Naive thymus-derived CD4-positive, alpha-beta T cell (primary cell): ENCODE measurements at regions not wholly inside any gene's neighbourhood (a gene's known extent, or its start where the extent isn't known, plus 50 kb on each side); places are given as distances from the start of the nearest gene placed in this dataset.

ENCODE experiments used
- ATAC-seq: fragments of 150-1000 bp; cut with Tn5 transposase; 2 replicates; pipeline ENCODE4 v1.10.0; 2021; ENCODE audit warnings: mild to moderate bottlenecking, moderate library complexity
- CTCF ChIA-PET: fragments of 350-600 bp; sonication (Branson Sonifier 250); formaldehyde crosslinking; loops from one replicate; lab custom pipeline; 2021; ENCODE audit warnings: antibody characterized with exemption; lab: Charles Lee
- POLR2A ChIA-PET: fragments of 350-600 bp; sonication (Branson Sonifier 250); formaldehyde crosslinking; loops from one replicate; lab custom pipeline; 2021; ENCODE audit warnings: antibody characterized with exemption, inconsistent platforms; lab: Charles Lee
- DNase-seq, 9 donors: peaks; one replicate each; pipeline versions ENCODE4 v3.0.0 to v3.0.0-alpha.2; 2020 to 2022; ENCODE audit warnings: mixed read lengths in 1 of 9
- H3K27ac ChIP-seq: one replicate; pipeline ENCODE4 v1.7.0; 2013; ENCODE audit warnings: mild to moderate bottlenecking, low read depth, low read length, moderate library complexity
- H3K27me3 ChIP-seq, 2 donors: one replicate each; pipeline ENCODE4 v1.7.0; 2013; ENCODE audit warnings: low read length in 2 of 2, mild to moderate bottlenecking in 2 of 2, moderate library complexity in 2 of 2; ENCODE audit not compliant: control insufficient read depth in 2 of 2, insufficient read depth in 2 of 2
- H3K36me3 ChIP-seq, 3 experiments: 1 replicate in 2 of 3; 2 replicates in 1 of 3; pipeline ENCODE4 v1.7.0; 2013; ENCODE audit warnings: low read length in 3 of 3, mild to moderate bottlenecking in 3 of 3, moderate library complexity in 1 of 3; ENCODE audit not compliant: insufficient read depth in 3 of 3, control insufficient read depth in 2 of 3
- H3K4me1 ChIP-seq, 2 donors: one replicate each; pipeline ENCODE4 v1.7.0; 2013; ENCODE audit warnings: low read length in 2 of 2, mild to moderate bottlenecking in 2 of 2, moderate library complexity in 1 of 2; ENCODE audit not compliant: control insufficient read depth in 2 of 2, insufficient read depth in 2 of 2
- H3K4me3 ChIP-seq: 2 replicates; pipeline ENCODE4 v1.7.0; 2013; ENCODE audit warnings: mild to moderate bottlenecking, low read length
- H3K9me3 ChIP-seq, 3 experiments: 1 replicate in 2 of 3; 2 replicates in 1 of 3; pipeline ENCODE4 v1.7.0; 2013; ENCODE audit warnings: low read length in 3 of 3; ENCODE audit not compliant: control insufficient read depth in 2 of 3
- H3K27ac Mint-ChIP-seq, 9 donors: one replicate each; pipeline ENCODE4 v1.8.0; 2020 to 2022; ENCODE audit warnings: mixed read lengths in 9 of 9, mild to moderate bottlenecking in 8 of 9, moderate library complexity in 5 of 9, inconsistent platforms in 2 of 9
- H3K27me3 Mint-ChIP-seq, 5 donors: one replicate each; pipeline ENCODE4 v1.8.0; 2021 to 2022; ENCODE audit warnings: mixed read lengths in 5 of 5, mild to moderate bottlenecking in 1 of 5
- H3K36me3 Mint-ChIP-seq, 5 donors: one replicate each; pipeline ENCODE4 v1.8.0; 2020 to 2022; ENCODE audit warnings: mixed read lengths in 5 of 5, mild to moderate bottlenecking in 3 of 5, inconsistent platforms in 1 of 5
- H3K4me1 Mint-ChIP-seq, 7 donors: one replicate each; pipeline ENCODE4 v1.8.0; 2020 to 2022; ENCODE audit warnings: mixed read lengths in 7 of 7, mild to moderate bottlenecking in 3 of 7, inconsistent platforms in 1 of 7
- H3K4me3 Mint-ChIP-seq, 10 donors: one replicate each; pipeline ENCODE4 v1.8.0; 2020 to 2022; ENCODE audit warnings: mild to moderate bottlenecking in 10 of 10, mixed read lengths in 10 of 10, moderate library complexity in 6 of 10, inconsistent platforms in 2 of 10
- H3K9me3 Mint-ChIP-seq, 11 donors: one replicate each; pipeline ENCODE4 v1.8.0; 2020 to 2022; ENCODE audit warnings: mixed read lengths in 11 of 11, mild to moderate bottlenecking in 4 of 11, inconsistent platforms in 1 of 11, moderate library complexity in 1 of 11
- intact Hi-C, 2 donors: fragments of 100-400 bp; cut with micrococcal nuclease; formaldehyde crosslinking; loops; one replicate each; pipeline ENCODE4 v1.15.1; 2023

GRCh38 chr11:28439403-28439802 lies 331.2 kb downstream of the METTL15 start:
- CTCF ChIA-PET, result no interaction called here
- Histone ChIP-seq H3K27ac (no peak overlapping the region), H3K4me1 (no peaks in the 10 kb centered on the region), H3K9me3 (no peaks in the 10 kb centered on the region), H3K27me3 (no peaks in the 10 kb centered on the region), H3K36me3 (no peaks in the 10 kb centered on the region), H3K4me3 (no peak overlapping the region)
- intact Hi-C loops, result no loop called here
- POLR2A ChIA-PET, result no interaction called here
- H3K36me3 Mint-ChIP-seq, result no peaks in the 10 kb centered on the region
- H3K4me3 Mint-ChIP-seq, result no peak overlapping the region
- H3K9me3 Mint-ChIP-seq, result peaks cover 0 to 2% (median 0%) of the 10 kb centered on the region in 11 donors
- H3K27me3 Mint-ChIP-seq, result peaks cover 0 to 4% (median 0%) of the 10 kb centered on the region in 5 donors
- no peak for ATAC-seq
- DNase-seq, result no peak
- no peak overlapping the region for H3K27ac Mint-ChIP-seq
- no peaks in the 10 kb centered on the region for H3K4me1 Mint-ChIP-seq

DNA sequence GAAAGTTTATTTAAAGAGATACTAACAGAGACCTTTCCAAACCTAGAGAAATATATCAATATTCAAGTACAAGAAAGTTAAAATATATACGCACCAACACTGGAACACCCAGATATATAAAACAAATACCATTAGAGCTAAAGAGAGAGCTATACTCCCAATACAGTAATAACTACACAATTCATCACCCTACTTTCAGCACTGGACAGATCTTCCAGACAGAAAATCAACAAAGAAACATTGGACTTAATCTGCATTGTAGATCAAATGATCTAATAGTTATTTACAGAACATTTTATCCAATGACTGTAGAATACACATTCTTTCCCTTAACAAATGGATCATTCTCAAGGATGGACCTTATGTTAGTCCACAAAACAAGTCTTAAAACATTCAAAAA lies 311.9 kb downstream of the METTL15 start:
- no peak overlapping the region for H3K4me3 Mint-ChIP-seq
- H3K36me3 Mint-ChIP-seq, result no peaks in the 10 kb centered on the region
- DNase-seq (no peak), ATAC-seq (no peak)
- no peaks in the 10 kb centered on the region for H3K36me3 ChIP-seq
- no peak overlapping the region for H3K27ac ChIP-seq
- H3K27me3 Mint-ChIP-seq, result no peaks in the 10 kb centered on the region
- peaks cover 0 to 3% (median 0%) of the 10 kb centered on the region in 3 experiments for H3K9me3 ChIP-seq
- CTCF ChIA-PET, result no interaction called here
- intact Hi-C loops, result no loop called here
- H3K4me1 Mint-ChIP-seq, result no peaks in the 10 kb centered on the region
- H3K4me3 ChIP-seq, result no peak overlapping the region
- peaks cover 0 to 24% (median 6%) of the 10 kb centered on the region in 11 donors for H3K9me3 Mint-ChIP-seq
- H3K27ac Mint-ChIP-seq, result no peak overlapping the region
- H3K27me3 ChIP-seq, result no peaks in the 10 kb centered on the region
- POLR2A ChIA-PET, result no interaction called here
- H3K4me1 ChIP-seq, result no peaks in the 10 kb centered on the region

DNA sequence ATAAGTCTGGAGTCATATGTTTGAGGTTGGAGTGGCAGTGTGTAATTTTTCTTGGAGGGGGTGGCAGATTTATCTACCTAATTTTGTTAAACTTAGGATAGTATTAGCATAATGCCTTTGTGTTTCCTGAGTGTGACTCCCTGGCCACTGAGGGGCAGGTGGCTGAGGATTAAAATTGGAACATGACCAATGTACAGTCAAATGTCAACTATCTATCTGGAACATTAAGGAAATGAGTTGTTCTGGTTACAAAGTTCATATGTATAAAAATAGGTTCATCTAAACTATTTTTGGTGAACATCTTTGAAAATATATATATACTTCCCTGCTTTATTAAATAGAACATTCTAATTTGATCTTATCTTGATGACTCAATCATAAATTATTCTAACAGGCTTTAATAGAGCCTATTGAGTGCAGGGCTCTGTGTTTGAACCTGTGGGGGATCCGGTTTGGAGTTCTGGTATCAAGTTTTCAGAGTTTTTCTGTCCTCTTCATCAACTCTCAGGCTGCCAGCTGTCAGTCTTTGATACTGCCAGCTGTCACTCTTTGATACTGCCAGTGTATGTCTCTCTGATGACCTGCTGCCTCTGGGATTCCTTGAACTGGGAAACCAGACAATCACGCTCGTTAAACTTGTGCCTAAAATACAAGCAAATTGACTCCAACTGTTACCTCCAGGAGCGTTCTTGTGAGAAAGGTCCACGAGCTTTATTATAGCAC lies 309.6 kb downstream of the METTL15 start:
- ChIA-PET CTCF (no interaction called here), POLR2A (no interaction called here)
- no peaks in the 10 kb centered on the region for H3K36me3 Mint-ChIP-seq
- H3K4me1 ChIP-seq, result no peaks in the 10 kb centered on the region
- peaks cover 0 to 27% (median 6%) of the 10 kb centered on the region in 11 donors for H3K9me3 Mint-ChIP-seq
- no peak overlapping the region for H3K4me3 ChIP-seq
- H3K4me3 Mint-ChIP-seq, result no peak overlapping the region
- H3K9me3 ChIP-seq, result peaks cover 0 to 3% (median 0%) of the 10 kb centered on the region in 3 experiments
- intact Hi-C loops, result no loop called here
- H3K27ac ChIP-seq, result no peak overlapping the region
- ATAC-seq (no peak), DNase-seq (no peak)
- no peaks in the 10 kb centered on the region for H3K36me3 ChIP-seq
- H3K27me3 ChIP-seq, result no peaks in the 10 kb centered on the region
- no peaks in the 10 kb centered on the region for H3K27me3 Mint-ChIP-seq
- H3K27ac Mint-ChIP-seq, result no peak overlapping the region
- no peaks in the 10 kb centered on the region for H3K4me1 Mint-ChIP-seq

GRCh38 chr11:28412029-28412428 lies 303.8 kb downstream of the METTL15 start:
- no peak overlapping the region for H3K27ac Mint-ChIP-seq
- POLR2A ChIA-PET, result no interaction called here
- DNase-seq, result no peak
- no peaks in the 10 kb centered on the region for H3K4me1 Mint-ChIP-seq
- peaks cover 0 to 14% (median 4%) of the 10 kb centered on the region in 11 donors for H3K9me3 Mint-ChIP-seq
- CTCF ChIA-PET, result no interaction called here
- H3K27me3 ChIP-seq, result no peaks in the 10 kb centered on the region
- intact Hi-C loops, result no loop called here
- no peak overlapping the region for H3K4me3 ChIP-seq
- H3K27ac ChIP-seq, result no peak overlapping the region
- no peaks in the 10 kb centered on the region for H3K36me3 ChIP-seq
- H3K4me3 Mint-ChIP-seq, result no peak overlapping the region
- H3K9me3 ChIP-seq, result no peaks in the 10 kb centered on the region
- H3K36me3 Mint-ChIP-seq, result no peaks in the 10 kb centered on the region
- peaks cover 0 to 5% (median 0%) of the 10 kb centered on the region in 5 donors for H3K27me3 Mint-ChIP-seq
- no peak for ATAC-seq
- H3K4me1 ChIP-seq, result no peaks in the 10 kb centered on the region

DNA sequence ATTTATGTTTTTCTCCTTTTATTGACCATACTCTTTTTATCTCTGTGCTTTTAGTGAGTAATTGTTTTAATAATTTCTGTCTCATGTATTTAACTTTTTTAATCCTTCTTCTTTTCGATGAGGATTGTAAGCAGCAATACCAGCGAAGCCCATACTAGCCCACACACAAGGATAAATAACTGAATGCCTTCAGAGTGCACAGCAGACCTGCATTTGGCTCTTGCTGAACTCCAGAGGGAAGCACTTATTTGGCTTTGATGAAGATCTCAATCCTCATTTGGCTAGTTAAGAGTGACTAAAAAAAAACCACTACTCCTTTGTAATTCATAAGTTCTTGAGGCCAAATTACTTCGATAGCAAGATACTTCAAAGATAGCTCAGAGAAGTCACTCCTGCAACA lies 293.3 kb downstream of the METTL15 start:
- no peak for DNase-seq
- CTCF ChIA-PET, result no interaction called here

DNA sequence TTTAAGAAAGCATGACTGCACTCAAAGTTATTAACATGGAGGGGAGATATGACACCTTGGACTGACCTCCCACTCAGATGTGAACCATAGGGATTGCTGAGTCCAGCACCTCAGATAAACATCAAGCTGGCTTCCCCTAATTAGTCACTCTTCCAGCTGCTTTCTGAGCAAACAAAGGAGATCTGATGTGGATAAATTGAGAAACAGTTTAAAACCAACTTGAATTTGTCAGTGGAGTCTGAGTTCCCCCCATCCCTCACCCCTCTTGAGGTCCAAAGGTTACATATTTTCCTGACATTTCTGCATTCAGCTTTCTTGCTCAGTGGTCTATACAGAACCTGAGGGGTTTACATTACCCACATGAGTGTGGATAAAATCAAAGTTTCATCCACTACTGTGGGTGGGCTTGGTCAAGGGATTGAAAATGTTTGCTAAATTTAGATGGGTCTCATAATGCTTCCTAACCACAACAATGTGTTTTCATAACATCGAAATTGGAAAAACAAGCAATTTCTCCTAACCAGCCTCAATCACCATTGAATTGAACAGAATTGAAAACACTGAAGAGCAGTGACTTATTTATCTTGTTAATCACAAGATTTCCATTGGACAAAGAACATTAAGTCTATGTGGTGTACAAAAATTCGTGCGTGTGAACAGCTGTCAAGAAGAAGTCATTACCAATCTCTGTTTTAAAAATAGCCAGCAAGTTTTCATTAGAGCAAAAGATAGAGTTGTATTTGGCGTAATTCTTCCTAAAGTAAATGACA lies 292.3 kb downstream of the METTL15 start:
- Histone ChIP-seq H3K36me3 (no peaks in the 10 kb centered on the region), H3K4me1 (no peaks in the 10 kb centered on the region), H3K27ac (no peak overlapping the region), H3K27me3 (no peaks in the 10 kb centered on the region), H3K9me3 (no peaks in the 10 kb centered on the region), H3K4me3 (no peak overlapping the region)
- peaks cover 0 to 8% (median 4%) of the 10 kb centered on the region in 11 donors for H3K9me3 Mint-ChIP-seq
- no peak overlapping the region for H3K27ac Mint-ChIP-seq
- no peak for ATAC-seq
- no peak for DNase-seq
- H3K4me1 Mint-ChIP-seq, result no peaks in the 10 kb centered on the region
- intact Hi-C loops, result no loop called here
- no peaks in the 10 kb centered on the region for H3K36me3 Mint-ChIP-seq
- H3K4me3 Mint-ChIP-seq, result no peak overlapping the region
- POLR2A ChIA-PET, result no interaction called here
- no peaks in the 10 kb centered on the region for H3K27me3 Mint-ChIP-seq
- CTCF ChIA-PET, result no interaction called here

More for the DNA sequence above, 293.3 kb downstream of the METTL15 start:
- no peak for ATAC-seq
- no peak overlapping the region for H3K4me3 ChIP-seq
- intact Hi-C loops, result no loop called here
- no peaks in the 10 kb centered on the region for H3K27me3 ChIP-seq
- no peak overlapping the region for H3K27ac ChIP-seq
- H3K9me3 ChIP-seq, result no peaks in the 10 kb centered on the region
- Mint-ChIP-seq H3K4me1 (no peaks in the 10 kb centered on the region), H3K36me3 (no peaks in the 10 kb centered on the region), H3K4me3 (no peak overlapping the region), H3K27me3 (no peaks in the 10 kb centered on the region), H3K9me3 (peaks cover 0 to 5% (median under 1%) of the 10 kb centered on the region in 11 donors), H3K27ac (no peak overlapping the region)
- POLR2A ChIA-PET, result no interaction called here
- H3K36me3 ChIP-seq, result no peaks in the 10 kb centered on the region
- no peaks in the 10 kb centered on the region for H3K4me1 ChIP-seq
